Activated T-cell treated with anti-CD3 and anti-CD28 coated beads, Interleukin-2, amount 50 U/mL, for 48 hours (primary cell): ENCODE measurements at regions not wholly inside any gene's neighbourhood (a gene's known extent, or its start where the extent isn't known, plus 50 kb on each side); places are given as distances from the start of the nearest gene placed in this dataset.

Experiments used
- DNase-seq, 2 experiments: peaks; one replicate each; pipeline ENCODE4 v3.0.0-alpha.2; 2020

DNA sequence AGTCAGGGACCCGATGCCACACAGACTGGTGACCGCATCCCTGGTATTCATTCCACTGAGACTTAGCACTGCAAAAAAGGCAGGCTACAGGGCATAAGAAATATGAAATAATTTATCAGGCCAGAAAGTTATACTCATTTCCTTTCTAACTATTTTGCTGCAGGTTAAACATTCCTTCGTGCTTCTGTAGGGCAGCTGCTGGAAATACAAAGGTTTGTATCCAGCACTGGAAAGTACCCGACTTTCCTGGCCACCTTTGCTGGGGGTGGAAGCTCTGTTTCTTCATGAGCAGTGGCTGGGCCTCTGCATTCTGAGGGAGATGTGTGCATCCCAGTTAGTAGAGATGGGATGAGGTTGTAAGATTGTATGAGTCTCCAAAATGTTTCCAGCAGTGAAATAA, 478.6 kb upstream of the WWC1 start:
- DNase-seq, result no peak

DNA sequence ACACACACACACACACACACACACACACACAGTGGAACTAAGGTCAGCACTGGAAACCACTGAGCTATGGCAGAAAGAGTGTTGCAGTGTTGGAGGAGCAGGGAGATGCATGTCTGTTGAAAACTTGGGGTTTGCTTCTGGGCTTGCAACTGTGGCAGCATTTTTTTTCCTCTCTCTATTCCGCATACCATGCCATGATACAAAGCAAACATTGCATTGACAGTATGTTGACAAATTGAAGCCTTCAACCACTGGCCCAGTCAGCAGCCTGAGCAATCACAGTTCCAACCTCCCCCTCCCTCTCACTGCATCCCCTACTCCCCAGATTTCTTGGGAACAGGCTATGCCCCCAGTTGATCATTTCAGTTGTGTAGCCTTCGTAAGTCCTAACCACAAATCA, 478.1 kb upstream of the WWC1 start:
- DNase-seq, result no peak

DNA sequence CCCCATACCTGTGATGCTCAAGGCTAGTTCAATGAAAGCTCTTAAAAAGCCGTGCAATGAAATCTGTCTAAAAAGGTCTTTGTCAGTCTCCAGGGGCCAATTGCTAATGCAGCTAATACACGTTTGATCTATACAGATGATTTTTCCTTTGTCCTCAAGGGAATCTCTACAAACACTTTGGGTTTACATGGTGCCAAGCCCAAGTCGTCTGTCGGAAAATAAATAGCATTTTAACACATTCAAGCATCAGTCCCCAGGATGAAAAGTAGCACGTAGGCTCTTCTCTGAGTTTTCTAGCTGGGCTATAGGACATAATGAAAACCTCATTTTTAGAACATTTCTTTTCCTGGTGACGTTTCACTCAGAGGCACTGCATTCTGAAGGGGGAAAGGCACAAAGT, 477.4 kb upstream of the WWC1 start:
- no peak for DNase-seq

DNA sequence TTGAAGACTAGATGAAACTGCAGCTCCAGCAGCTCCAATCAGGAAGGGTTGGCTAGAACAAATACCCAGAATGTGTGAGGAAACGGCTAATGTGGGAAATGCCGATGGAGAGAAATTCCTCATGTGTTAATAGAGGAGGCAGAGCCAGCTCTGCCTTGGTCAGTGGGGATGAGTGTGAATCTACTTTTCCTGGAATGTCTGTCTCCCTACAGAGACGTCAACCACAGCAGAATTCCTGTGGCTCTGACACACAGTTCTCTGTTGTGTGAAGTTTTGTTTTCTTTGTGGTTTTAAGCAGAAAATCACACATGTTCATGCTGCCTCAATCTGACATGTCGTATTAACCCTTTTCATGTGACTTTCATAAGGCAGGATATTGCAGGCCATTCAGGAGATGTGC, 476.6 kb upstream of the WWC1 start:
- DNase-seq, result no peak

DNA sequence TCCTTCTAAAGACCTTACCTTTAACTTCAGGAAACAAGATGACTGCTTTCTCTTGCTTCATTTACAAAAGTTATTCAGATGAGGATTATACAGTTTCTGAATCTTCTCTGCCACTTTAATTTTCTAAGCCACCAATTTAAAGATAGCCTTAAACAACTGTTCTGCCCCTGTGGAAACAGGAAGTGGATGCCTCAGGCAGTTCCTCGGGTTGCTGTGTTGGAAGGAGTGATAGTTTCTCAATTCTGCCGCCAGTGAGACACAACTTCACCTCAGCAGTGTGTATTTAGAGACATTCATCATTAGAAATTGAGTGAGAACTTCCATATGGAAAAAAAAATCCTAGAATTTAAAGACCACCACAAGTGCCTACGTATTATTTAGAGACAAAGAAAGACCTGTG, 475.1 kb upstream of the WWC1 start:
- DNase-seq, result no peak

DNA sequence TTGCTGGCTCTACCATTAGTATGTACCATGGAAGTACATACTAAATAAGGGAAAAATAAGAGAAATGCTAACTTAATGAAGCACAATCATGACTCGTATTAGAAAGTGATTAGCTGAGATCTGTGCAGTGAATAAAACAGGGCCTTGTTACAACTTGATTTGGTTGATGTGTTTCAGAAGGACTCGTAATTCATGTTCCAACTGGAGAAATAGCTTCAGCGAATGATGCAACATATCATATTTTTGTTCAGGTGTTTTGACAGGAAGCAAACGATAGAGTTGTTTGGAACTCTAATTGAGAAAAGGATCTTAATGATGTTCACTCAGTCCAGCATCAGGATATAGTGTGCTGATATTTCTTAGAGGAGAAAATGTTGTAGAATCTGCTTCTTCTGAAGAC, 474.6 kb upstream of the WWC1 start:
- no peak for DNase-seq

DNA sequence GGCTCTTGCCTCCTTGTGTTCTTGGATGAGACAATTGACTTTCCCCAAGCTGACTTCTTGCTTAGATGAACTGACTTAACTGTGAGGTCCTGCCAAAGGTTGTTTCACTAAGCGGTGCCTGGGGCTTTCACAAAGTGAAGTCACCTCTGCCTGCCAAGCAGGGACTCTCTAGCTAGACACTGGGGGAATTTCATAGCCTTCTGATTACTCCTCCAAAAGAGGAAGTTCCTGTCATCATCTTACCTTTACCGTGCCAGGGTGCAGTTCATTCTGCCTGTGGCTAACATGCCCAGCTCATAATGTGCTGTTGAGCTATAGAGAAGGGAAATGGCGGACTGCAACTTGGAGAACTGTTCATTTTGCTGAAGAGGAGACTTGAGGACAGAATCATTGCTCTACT, 472.0 kb upstream of the WWC1 start:
- DNase-seq, result no peak

DNA sequence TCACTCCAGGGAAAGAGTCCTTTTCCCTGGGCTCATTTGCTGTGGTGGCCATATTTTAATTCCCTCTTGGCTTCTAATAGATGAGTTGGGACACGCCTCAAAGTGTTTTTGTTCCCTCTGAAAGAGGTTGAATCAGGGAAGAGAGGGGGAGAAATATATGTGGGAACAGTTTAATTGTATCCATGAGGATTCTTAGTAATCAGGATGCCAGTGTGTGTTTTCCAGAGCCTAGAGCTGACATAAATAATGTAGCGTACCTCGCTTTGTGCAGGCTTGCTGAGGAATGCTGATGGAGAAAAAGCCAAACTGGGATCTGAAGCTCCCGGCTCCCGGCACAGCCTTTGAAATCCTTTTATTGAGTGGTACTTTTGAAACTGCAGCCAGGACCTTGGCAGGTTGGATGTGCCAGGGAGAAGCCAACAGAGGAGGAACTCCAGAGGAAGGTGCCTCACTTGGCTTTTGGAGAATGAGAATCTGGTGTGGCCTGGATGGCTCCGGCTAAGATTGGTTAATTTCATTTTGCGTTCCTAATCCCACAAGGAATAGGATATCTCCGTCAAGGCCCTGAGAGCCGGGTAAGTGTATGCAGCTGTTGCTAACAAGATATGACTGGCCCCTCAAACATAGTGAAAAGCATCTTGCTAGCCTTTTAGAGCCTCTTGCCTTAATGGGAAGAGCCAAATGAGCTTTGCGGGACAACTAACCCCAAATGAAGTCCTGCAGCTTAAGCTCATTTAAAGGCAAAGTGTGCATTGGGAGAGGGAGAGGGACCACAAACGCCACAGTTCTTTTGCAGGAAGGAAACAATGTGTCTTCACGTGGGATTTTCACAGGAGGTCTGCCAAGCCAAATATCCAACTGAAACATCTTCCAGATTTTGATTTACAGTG, 471.1 kb upstream of the WWC1 start:
- DNase-seq, result no peak

DNA sequence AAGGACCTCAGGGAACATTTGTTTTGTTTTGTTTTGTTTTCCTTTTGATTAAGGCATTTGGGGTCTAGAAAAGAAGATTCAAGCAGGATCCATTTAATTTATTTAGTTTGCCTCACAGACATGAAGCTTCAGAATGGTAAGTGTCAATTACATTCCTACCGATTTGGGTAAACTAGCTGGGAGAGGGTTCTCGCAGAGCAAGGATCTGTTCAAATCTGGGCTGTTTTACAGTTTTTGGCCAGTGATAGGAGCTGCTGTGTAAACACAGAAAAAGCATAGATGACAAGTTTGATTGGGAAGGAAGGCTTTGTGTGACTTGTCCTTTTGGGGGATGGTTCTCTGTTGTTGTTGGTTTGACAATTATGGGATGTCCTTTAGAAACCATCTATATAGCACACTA, 470.3 kb upstream of the WWC1 start:
- no peak for DNase-seq

DNA sequence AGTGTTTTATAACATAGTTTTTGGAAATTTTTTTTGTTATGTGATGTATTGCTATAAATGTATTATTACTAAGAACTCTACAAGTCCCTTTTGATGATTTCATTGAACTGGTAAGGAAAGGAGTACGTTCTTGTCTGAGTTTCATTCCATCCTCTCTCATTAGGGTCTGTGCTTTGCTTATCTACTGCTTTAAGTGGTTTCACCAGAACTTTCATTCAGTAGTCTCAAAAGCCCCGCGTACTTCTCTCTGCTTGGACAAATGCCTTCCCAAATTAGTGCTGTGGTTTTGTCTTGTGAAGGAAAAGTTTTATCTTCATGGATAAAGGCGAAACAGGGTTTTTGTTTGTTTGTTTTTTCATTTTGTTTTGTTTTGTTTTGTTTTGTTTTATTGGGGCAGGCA, 469.8 kb upstream of the WWC1 start:
- DNase-seq, result no peak

DNA sequence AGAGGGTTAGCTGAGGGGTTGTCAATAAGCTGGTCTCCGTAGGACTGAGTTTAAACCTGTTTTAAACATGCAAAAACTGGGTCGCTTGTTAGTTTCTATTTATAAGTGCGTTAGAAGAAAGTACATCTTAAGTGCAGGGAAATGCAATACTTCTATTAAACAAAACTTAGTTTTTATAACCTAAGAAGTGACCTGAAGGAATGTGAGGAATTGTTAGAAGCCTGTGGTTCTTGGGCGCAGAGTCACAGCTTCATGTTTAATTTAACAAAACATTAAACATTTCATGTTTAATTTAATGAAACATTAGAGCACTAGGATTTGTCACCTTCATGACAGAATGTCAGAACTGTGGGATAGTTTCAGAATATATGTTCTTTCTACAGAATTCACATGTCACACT, 469.2 kb upstream of the WWC1 start:
- DNase-seq, result no peak

DNA sequence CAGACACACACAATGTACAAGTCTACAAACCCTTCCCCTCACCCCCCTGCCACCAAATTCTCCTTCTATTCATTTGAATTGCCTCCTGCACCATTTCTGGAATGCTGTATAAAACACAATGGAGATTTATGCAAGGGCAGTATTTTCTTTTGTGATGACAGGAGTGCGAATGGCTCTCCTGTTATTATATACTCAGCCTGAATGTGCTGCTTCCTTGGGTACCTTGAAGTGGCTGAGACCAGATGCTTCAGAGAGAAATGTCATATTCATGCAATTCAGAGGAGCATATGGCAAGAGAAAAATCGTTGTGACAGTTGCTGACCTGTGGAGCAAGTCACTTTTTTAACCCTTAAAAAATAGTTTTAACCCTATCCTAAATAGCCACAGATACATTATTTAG, 468.0 kb upstream of the WWC1 start:
- no peak for DNase-seq

DNA sequence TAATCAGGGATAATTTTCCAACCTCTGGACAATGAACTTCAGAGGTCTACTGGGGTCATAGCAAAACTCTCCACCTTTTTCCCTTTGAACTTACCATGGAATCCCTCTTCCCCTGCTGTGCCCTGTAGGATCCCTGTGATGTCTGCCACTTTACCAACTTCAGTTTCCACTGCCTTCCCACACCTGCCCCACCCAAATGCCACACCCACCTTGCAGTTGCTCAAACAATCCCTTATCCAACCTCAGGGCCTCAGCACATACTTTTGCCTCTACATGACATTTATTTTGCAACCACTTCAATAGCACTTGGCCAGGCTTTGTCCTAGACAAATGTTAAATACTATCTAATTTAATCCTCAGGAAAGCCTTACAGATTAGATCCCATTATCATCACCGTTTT, 463.7 kb upstream of the WWC1 start:
- no peak for DNase-seq

DNA sequence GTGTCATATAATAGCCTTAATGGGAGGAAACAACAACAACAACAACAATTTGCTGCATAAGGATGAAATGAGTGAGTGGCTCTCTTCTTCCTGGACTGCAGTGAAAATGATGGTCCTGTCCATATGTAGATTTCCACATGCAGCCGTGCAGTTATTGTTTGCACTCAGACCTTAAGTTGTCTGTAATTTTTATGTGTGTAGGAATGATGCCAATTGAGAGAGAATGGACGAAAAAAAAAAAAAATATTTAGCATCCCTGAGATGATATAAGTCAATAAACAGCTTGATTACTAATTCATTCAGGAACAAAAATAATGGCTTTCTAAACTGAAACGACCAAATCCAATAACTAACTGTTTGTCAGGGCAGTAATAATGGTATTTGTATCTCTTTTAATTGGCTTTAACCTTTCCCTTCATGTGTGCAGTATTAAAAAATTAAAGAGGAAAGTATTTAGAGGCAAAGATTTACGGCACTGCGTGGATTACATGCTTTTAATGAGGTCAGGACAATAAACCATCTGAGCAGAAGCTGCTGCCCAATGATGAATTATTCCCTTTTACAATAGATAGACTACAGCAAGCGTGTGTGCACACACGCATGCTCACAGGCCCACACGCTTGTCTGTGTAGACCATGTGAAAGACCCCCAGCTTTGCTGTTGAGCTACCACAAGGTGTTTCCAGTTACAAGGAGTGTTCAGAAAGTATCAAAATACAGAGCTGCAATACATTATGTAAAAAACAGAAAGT, 459.5 kb upstream of the WWC1 start:
- no peak for DNase-seq

DNA sequence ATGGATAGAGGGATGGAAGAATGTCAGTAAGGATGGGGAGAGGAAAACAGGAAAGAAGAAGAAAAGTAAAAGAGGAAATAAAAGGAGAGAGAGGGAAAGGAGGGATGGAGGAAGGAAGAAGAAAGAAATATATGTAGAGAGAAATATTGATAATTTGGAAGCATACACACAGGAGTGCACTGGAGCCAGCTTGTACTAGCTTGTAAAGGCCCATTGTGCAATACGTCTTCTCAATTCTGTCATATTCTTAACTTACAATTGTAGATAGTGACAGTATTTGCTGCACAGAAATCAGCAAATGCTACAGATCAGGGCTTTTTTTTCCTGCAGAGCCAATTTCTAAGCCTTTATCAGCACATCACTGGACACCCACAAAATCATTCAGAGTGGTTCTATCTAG, 458.8 kb upstream of the WWC1 start:
- no peak for DNase-seq

DNA sequence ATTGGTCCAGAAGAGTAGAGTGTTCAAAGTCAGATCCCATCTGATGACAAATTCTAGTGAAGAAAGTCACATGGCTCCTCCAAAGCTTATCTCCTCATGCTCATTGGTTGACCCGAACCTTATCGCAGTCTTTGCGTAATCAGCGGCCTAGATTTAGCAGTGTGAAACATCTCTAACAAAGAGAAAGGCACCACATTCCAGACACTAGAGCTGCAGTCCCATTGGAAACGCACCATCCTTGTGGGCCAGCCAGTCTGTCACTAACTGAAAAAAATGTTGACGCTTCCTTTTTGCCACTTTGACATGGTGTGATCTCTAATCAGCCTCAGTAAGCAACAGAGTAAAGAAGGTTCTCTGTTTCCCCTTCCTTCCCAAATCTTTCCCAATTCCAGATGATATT, 458.0 kb upstream of the WWC1 start:
- DNase-seq, result no peak

DNA sequence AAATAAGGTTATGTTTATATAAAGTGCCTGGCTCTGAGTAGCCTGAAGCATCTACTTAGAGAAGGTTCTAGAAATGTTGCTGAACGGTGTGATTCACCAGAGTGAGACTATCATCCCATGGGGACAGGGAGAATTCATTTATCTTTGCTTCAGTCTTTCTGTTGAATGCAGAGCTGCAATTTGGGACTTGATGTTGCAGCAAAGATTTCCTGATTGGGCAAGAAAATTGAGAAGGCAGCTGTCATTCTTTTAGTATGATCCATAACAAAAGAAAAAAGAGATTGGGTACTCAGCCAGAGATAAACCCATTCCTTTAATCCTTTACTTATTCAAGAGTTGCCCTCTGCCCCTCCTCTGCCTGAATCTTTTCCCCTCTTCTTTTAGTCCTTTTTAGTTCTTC, 456.3 kb upstream of the WWC1 start:
- no peak for DNase-seq

DNA sequence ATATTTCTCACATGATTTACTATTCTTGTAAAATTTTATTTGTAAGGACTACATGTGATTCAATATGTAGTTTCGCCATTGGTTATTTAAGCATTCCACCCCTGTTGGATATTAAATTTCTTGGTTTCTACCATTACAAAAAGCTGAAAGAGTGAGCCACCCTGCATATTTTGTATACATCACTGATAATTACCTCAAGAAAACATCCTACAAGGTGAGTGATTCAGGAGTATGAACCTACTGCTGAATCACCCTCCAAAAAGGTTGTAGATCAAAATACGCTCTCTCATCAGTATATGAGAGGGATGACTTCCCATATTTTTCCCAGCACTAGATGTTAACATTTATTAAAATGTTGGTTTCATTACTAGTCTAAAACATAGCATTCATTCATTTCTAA, 454.3 kb upstream of the WWC1 start:
- DNase-seq, result no peak

DNA sequence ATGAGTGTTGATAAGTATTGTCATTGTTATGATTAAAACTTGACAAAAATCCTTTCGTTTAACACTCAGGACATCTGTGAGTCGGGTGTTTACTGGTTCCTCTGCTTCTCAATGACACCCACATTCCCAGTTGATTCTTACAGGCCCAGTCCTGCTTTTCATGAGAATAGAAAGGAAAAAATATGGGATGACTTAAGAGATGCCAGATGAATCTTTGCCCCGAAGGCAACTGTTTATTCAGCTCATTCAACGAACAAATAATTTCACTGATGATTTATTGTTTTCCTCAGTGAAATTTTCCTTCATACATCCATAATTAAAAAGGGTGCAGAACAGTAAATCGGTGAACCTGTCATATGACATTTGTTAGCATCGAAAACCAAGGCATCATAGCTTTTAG, 452.4 kb upstream of the WWC1 start:
- DNase-seq, result no peak

DNA sequence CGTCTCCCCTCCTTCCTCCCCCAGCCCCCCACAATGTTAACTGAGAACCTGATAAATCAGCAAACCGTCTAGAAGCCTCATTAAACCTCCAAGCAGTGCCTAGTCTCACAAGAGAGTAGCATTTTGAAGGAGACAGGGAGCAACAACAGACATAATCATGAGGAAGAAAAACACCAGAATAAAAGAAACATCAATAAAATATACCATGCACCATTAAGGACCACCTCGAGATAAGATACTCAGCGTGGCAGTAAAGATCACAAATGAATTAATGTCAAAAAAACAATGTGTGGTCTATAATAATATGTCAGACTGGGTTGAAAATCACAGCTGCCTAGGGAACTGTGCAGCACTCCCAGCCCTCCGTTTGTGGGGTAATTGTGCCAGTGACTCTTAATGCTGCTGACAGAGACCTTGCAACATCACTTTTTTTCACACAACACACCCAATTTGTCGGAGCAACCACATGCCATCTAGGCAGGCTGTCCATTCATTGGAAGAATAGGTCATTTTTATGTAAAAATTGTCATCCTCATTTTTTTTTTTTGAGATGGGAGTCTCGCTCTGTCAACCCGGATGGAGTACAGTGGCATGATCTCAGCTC, 450.8 kb upstream of the WWC1 start:
- DNase-seq, result no peak

DNA sequence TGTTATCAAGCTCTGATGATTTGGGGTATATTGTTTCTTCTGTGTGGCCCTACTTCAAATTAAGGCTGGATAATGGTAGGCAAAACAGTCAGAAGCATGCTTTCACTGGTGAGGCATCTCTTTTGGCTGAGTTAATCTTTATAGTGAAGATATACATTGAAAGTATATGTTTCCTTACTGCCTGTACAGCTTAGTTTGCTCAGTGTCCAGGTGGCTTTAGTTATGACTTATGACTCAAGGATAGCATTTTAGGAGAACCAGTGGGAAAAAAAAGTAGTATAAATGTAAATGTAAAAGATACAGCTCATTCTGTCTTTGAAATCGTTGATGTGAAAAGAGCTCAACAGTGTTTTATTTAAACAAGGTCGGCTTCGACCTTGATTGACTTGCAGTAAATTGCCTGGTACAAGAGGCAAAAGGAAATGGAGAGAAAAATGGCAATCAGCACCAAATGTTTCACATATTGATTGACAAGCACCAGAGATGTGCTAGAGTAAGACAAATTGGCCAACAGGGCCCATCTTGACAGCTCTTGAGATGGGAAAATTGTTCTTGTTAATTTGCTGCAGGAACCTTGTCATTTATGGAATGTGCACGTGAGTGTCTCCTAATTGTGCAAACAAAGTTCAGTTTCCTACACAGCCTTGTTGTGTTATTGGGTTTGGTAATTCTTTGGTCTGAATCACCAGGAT, 447.4 kb upstream of the WWC1 start:
- DNase-seq, result no peak

DNA sequence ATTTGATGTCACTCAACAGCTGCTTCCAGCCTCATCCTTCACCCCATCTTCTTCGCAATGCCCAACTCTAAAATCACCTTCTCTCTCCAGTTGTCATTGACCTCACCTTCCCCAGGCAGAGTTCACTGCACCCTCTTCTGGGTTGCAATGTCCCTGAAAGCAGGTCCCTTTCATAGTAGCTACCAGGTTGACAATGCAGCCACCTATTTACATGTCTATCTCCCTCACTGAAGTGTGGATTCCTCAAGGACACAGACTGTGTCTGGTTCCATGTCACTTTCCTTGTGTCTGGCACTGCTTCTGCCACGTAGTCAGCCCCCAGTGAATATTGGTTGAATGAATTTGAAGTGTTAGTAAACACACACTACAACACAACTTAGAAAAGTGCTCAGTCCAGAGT, 445.5 kb upstream of the WWC1 start:
- no peak for DNase-seq

DNA sequence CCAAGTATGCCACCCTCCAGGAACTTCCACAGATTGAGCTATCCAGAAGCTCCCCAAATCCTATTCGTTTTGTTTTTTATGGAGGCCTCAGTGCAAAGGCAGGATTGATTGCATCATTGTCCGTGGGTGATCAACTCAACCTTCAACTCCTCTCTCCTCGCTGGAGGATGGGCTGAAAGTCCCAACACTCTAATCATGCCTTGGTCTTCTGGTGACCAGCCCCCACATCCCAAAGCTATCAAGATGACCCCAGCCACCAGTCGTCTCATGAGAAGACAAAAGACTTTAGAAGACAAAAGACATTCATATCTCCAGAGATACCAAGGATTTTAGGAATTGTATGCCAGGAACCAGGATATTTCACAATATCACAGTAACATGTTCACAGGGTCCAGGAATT, 441.6 kb upstream of the WWC1 start:
- DNase-seq, result no peak

DNA sequence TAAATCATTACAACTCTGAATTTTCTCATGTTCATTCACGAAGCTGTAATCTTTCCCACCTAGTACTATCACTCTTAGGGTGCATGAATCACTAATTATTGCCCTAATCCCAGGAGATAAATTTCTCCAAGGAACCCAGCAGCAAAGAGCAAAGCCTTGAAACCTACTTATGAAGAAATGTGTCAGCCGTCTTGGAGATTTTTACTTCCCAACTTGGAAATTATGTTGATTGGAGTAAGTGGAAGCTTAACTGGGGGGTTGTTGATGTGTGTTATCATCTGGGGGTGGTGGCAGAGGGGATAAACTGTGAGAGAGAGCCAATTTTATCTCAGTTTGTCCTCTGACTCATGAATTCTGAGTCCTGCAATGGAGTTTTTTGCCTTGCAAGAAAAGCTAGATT, 440.5 kb upstream of the WWC1 start:
- DNase-seq, result no peak
